ACC112 (cell line): ENCODE measurements at regions not wholly inside any gene's neighbourhood (a gene's known extent, or its start where the extent isn't known, plus 50 kb on each side); places are given as distances from the start of the nearest gene placed in this dataset.
A peak's percentile ranks its signal among the peaks of the same experiment; 100 is the strongest.
"Not testable (repeated sequence)": the region's sequence is repeated elsewhere in the genome, so short reads cannot be mapped to it uniquely, and the experiment has no call there.

ENCODE experiments used
- H2AFZ ChIP-seq: fragments of 200-600 bp; sonication (generic); one replicate; pipeline ENCODE4 v1.6.0; 2017; ENCODE audit warnings: antibody characterized with exemption, low read length; ENCODE audit not compliant: unreplicated experiment
- H3K27ac ChIP-seq: fragments of 200-600 bp; sonication (generic); 2 replicates; pipeline ENCODE4 v1.5.1; 2014; ENCODE audit warnings: low read depth, mild to moderate bottlenecking, antibody characterized with exemption, low read length, moderate library complexity
- H3K27me3 ChIP-seq: fragments of 200-600 bp; sonication (generic); 2 replicates; pipeline ENCODE4 v1.6.1; 2014; ENCODE audit warnings: mild to moderate bottlenecking, antibody characterized with exemption, low read length, moderate library complexity, mixed read lengths; ENCODE audit not compliant: insufficient read depth
- H3K36me3 ChIP-seq: fragments of 200-600 bp; sonication (generic); 2 replicates; pipeline ENCODE4 v1.6.1; 2016; ENCODE audit warnings: mild to moderate bottlenecking, antibody characterized with exemption, low read length, moderate library complexity, mixed read lengths; ENCODE audit not compliant: insufficient read depth
- H3K4me1 ChIP-seq: fragments of 200-600 bp; sonication (generic); one replicate; pipeline ENCODE4 v1.6.1; 2016; ENCODE audit warnings: low read length, mixed read lengths; ENCODE audit not compliant: insufficient read depth, unreplicated experiment, control insufficient read depth
- H3K4me3 ChIP-seq: fragments of 200-600 bp; sonication (generic); 2 replicates; pipeline ENCODE4 v1.5.1; 2014; ENCODE audit warnings: mild to moderate bottlenecking, low read depth, low read length
- H3K79me2 ChIP-seq: fragments of 200-600 bp; sonication (generic); one replicate; pipeline ENCODE4 v1.6.0; 2016; ENCODE audit warnings: low read length; ENCODE audit not compliant: control insufficient read depth, unreplicated experiment, insufficient read depth

DNA sequence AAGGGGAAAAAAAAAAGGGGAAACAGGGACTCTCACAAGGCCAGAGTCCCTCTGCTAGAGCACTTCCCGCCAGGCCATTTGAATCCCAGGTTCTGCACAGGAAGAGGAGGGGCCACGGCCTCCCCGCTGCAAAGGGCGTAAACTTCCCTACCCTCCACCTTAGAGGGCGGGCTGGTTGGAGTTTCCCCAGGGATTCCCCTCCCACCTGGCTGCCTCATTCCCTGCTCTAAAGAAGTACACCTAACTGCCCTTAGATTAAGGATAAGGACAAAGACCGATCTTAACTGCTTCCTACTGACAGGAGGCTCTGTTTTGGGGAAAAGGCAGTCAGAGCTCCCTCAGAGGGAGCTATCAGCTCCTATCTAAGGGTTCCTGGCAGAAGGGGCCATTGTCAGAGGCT, 102.0 kb upstream of the ARMC3 start:
- no peaks in the 10 kb centered on the region for H3K36me3 ChIP-seq
- peaks cover 42% of the 10 kb centered on the region for H3K4me1 ChIP-seq
- H3K79me2 ChIP-seq, result no peaks in the 10 kb centered on the region
- no peak overlapping the region for H3K4me3 ChIP-seq
- no peak overlapping the region for H2AFZ ChIP-seq
- H3K27ac ChIP-seq, result no peak overlapping the region; the same call in 1 of the 2 replicates
- no peaks in the 10 kb centered on the region for H3K27me3 ChIP-seq

DNA sequence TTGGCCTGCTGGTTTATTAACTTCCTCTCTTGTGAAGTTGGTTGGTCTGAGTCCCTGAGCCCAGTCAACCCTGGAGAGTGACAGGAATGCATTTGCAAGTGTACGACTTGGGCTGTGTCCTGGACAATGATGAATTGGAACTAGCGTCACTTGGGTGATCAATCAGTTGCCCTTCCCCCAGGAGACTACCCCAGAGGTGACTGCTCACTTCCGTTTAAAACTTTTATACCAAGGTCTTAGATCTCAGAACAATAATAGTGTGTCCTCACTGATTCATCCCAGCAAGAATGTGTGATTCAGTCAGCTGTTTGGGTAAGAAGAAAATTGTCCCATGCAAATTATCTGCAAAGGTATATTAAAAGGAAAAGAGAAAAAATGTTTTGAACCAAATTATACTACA, 102.9 kb upstream of the ARMC3 start:
- H3K4me3 ChIP-seq, result peak overlapping the region; percentile 20; the same call in 1 of the 2 replicates
- H3K27ac ChIP-seq, result peak overlapping the region; percentile 74
- no peaks in the 10 kb centered on the region for H3K36me3 ChIP-seq
- H3K27me3 ChIP-seq, result no peaks in the 10 kb centered on the region
- no peak overlapping the region for H2AFZ ChIP-seq
- H3K79me2 ChIP-seq, result no peaks in the 10 kb centered on the region
- H3K4me1 ChIP-seq, result peaks cover 42% of the 10 kb centered on the region

DNA sequence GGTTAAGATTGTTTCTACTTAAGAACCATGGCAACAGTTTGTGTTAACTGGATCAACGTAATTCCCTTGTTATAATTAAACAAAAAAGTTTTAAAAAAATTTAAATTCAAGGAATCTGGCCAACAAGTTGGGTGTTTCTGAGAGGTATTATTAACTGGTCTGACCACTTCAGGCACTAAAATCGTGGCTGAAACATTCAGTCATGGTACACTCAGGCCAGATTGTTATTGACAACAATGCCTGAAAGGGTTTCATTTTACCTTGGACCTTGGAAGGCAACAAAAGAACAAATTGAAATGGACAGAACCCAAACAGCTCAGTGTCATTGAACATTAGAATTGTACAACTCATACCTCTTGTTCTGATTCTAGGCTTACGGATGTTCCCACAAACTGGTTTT, 103.3 kb upstream of the ARMC3 start:
- no peak overlapping the region for H2AFZ ChIP-seq
- peak overlapping the region; percentile 74 for H3K27ac ChIP-seq
- no peaks in the 10 kb centered on the region for H3K79me2 ChIP-seq
- no peaks in the 10 kb centered on the region for H3K36me3 ChIP-seq
- H3K27me3 ChIP-seq, result no peaks in the 10 kb centered on the region
- peak overlapping the region; percentile 20; the same call in 1 of the 2 replicates for H3K4me3 ChIP-seq
- H3K4me1 ChIP-seq, result peaks cover 42% of the 10 kb centered on the region

DNA sequence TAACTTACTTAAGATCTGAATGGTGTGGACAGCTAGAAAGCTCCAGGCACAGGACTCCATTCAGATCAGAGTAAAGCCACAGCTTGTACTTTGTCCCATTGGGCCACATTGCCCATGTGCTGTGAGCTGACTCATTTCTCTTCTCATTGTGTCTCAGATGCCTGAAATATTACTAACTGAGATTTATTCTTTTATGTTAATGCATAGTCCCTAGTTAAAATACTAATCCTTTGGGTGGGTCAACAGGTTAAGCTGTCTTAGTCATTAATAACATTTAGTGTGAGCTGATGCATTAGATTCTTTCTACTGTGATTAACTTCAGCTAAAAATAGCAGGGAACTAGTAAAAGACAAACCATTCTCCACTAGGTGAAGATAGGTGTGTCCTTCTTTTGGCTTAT, 104.7 kb upstream of the ARMC3 start:
- H3K4me3 ChIP-seq, result no peak overlapping the region
- H3K79me2 ChIP-seq, result no peaks in the 10 kb centered on the region
- H3K27me3 ChIP-seq, result no peaks in the 10 kb centered on the region
- peaks cover 29% of the 10 kb centered on the region for H3K4me1 ChIP-seq
- peak overlapping the region; percentile 51 for H3K27ac ChIP-seq
- no peak overlapping the region for H2AFZ ChIP-seq
- no peaks in the 10 kb centered on the region for H3K36me3 ChIP-seq

DNA sequence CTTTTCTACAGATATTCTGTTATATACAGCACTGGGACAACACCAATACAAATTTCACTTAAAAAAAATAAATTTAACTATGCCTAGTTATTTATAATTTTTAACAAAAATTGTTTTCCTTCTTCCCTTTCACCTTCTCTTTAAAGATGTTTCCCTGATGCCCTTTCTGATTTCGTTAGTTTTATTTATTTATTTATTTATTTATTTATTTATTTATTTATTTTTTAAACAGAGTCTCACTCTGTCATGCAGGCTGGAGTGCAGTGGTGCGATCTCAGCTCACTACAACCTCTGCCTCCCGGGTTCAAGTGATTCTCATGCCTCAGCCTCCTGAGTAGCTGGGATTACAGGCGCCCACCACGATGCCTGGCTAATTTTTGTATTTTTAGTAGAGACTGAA, 105.9 kb upstream of the ARMC3 start:
- H3K27me3 ChIP-seq, H3K79me2 ChIP-seq, H3K4me3 ChIP-seq, H3K27ac ChIP-seq, H2AFZ ChIP-seq, H3K36me3 ChIP-seq: not testable (repeated sequence)
- H3K4me1 ChIP-seq, result peaks cover 35% of the 10 kb centered on the region

DNA sequence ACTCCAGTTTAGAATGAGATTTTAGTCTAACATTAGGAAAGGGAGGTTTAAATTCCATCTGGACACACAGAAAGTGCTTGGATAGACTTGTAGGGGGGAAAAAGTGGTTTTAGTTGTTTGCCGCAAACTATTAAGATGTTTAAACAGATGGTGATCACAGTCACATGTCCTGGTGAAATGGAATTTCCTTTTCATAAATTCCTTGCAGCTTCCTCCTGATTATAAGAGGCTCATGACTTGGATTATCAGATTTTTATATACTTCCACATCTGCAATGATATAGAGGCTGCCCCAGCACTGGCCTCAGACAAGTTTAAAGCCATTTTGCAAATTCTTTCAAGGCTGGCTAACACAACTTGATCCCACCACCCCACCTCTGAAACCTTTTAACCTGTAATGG, 106.4 kb upstream of the ARMC3 start:
- Histone ChIP-seq H3K36me3 (no peaks in the 10 kb centered on the region), H3K4me3 (no peak overlapping the region), H3K27me3 (no peaks in the 10 kb centered on the region), H3K27ac (no peak overlapping the region), H3K4me1 (peaks cover 38% of the 10 kb centered on the region), H2AFZ (peak overlapping the region; percentile 51), H3K79me2 (no peaks in the 10 kb centered on the region)

DNA sequence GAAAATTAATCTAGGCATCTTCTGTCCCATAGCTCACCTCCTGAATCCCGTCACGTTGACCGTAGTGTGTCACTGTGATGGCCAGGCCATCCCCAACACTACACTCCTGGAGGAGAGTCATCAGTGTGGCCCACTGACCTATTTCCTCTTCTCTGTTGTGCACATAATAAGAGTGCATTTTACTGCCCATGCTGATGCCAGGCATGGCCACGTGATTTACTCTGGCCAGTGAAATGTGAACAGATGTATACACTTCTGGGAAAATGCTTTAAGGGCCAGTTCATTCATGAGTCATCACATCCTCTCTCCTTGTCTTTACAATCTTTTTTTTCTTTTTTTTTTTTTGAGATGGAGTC, 101.9 kb upstream of the PIP4K2A start:
- peaks cover 17% of the 10 kb centered on the region for H3K4me1 ChIP-seq
- H3K36me3 ChIP-seq, result no peaks in the 10 kb centered on the region
- H3K27me3 ChIP-seq, result no peaks in the 10 kb centered on the region
- H3K79me2 ChIP-seq, result no peaks in the 10 kb centered on the region
- no peak overlapping the region for H2AFZ ChIP-seq
- H3K27ac ChIP-seq, result peak overlapping the region; percentile 84
- no peak overlapping the region; the same call in 1 of the 2 replicates for H3K4me3 ChIP-seq

DNA sequence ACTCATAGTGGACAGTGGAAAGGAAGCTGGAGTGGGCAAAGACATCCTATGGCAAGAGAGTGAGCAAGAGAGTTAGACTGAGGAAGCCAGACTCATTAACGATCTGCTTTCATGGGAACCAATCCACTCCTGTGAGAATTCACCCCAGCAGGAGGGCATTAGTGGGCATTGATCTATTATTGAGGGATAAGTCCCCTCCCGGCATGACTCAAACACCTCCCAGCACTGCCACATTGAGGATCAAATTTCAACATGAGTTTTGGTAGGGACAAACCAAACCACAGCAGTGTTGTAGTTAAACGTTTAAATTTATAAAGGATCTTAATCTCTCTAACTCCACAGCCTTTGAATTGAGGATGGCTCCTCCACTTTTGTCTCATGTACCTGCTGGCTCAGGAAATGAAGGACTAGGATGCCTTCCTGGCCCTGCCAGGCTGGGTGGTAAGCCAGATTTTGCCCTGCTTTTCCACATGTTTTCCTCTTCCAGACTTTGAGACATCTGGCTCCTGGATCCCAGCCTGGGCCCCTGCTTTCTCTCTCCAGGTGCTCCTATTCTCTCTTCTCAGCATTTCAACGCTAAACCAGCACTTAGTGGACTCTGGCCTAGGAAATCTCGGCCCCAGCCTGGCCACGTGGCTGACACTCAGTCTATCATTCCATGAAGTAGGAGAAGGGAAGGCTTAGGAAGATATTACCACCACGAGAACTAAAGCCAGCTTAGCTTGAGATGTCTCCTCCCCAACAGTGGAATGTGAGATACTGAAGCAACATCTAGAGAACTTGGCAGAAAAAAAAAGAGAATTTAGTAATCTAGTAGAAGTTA, 96.5 kb upstream of the PIP4K2A start:
- H2AFZ ChIP-seq, result no peak overlapping the region

DNA sequence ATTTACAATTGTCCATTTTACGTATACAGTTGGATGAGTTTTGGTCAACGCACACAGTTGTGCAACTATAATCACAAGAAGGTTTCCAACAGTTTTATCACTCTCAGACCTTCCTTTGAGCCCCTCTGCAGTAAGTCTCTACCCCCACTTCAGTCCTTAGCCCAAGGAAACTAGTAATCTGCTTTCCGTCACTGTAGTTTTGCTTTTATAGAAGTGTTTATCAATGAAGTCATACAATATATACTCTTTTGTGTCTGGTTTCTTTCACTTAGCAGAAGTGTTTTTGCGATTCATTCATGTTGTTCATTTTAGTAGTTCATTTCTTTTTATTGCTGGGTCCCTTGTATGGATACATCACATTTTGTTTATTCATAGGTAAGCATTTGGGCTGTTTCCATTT, 92.9 kb upstream of the PIP4K2A start:
- Histone ChIP-seq H3K36me3 (no peaks in the 10 kb centered on the region), H2AFZ (no peak overlapping the region), H3K4me3 (no peak overlapping the region)

More for the DNA sequence above, 96.5 kb upstream of the PIP4K2A start:
- no peaks in the 10 kb centered on the region for H3K27me3 ChIP-seq
- H3K4me3 ChIP-seq, result no peak overlapping the region
- H3K27ac ChIP-seq, result no peak overlapping the region
- no peaks in the 10 kb centered on the region for H3K36me3 ChIP-seq
- peaks cover 3% of the 10 kb centered on the region for H3K4me1 ChIP-seq
- H3K79me2 ChIP-seq, result no peaks in the 10 kb centered on the region

DNA sequence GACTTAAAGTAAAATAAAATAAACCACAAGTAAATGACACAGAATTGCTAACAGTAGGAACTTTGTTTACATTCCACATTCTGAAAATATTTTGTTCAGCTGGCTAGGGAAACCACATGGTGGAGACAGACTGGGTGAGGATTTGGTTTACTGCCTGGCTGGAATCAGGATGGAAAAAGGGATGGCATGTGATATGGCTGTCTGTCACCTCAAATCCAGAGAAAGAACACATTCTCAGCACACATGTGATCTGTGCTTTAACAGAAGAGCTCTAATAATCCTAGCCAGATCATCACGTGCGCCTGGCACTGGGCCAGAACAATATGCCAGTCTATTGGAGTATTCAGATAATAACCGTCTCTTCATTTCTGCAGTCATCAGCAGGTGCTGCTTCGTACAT, 90.9 kb upstream of the PIP4K2A start:
- no peak overlapping the region for H3K27ac ChIP-seq
- no peak overlapping the region for H2AFZ ChIP-seq
- no peaks in the 10 kb centered on the region for H3K36me3 ChIP-seq
- no peak overlapping the region for H3K4me3 ChIP-seq
- H3K79me2 ChIP-seq, result no peaks in the 10 kb centered on the region
- peaks cover 26% of the 10 kb centered on the region for H3K4me1 ChIP-seq
- no peaks in the 10 kb centered on the region for H3K27me3 ChIP-seq

More for the DNA sequence above, 92.9 kb upstream of the PIP4K2A start:
- Histone ChIP-seq H3K79me2 (no peaks in the 10 kb centered on the region), H3K4me1 (peaks cover 26% of the 10 kb centered on the region), H3K27me3 (no peaks in the 10 kb centered on the region), H3K27ac (no peak overlapping the region)

DNA sequence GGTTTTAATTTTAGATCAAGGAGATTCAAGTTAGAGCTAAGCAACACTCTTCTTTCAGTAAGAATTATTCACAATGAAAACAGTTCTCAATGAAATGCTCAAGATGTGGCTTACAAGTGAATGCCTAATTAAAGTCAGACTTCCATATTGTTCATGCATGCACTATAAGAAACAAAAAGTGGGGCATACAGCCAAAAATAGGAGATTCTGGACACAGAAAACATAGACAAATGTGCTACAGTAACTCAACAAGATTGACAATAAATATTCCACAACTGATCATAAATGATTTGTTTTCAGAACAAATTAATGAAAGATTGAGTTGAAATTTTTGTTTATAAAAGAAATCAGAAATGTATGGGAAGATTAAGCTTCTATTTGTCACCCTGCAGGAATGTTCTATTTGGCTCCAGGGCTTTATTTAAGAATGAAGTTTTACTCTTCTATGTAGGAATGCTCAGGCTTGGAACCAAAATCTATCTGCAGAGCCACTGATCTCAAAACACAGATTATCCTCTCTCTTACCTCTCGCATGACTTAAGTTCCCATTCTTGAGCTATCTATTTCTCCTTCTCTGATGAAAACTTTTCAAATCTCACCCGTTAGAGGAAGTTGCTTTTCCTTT, 89.0 kb upstream of the PIP4K2A start:
- H3K27me3 ChIP-seq, result no peaks in the 10 kb centered on the region
- peaks cover 26% of the 10 kb centered on the region for H3K4me1 ChIP-seq
- H3K4me3 ChIP-seq, result no peak overlapping the region
- 0 out of 2 replicates have a peak overlapping the region, but pooled peaks have one; percentile 7 for H3K27ac ChIP-seq
- peak overlapping the region; percentile 93 for H2AFZ ChIP-seq
- no peaks in the 10 kb centered on the region for H3K79me2 ChIP-seq
- no peaks in the 10 kb centered on the region for H3K36me3 ChIP-seq
